ENCODE measurements at regions not wholly inside any gene's neighbourhood (a gene's known extent, or its start where the extent isn't known, plus 50 kb on each side); places are given as distances from the start of the nearest gene placed in this dataset.

DNA sequence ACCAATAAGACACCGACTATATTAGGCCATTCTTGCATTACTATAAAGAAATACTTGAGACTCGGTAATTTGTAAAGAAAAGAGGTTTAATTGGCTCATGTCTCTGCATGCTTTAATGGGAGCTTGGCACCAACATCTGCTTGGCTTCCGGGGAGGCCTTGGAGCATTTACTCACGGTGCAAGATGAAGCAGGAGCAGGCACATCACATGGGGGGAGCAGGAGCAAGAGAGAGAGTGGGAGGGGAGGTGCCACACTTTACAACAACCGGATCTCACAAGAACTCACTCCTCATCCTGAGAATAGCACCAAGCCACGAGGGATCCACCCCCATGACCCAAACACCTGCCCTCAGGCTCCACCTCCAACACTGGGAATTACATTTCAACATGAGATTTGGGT is 224.8 kb downstream of the KLF5 start:
- Histone ChIP-seq H3K4me1 (no peaks in the 10 kb centered on the region), H3K27ac (no peak overlapping the region), H3K9me3 (no peaks in the 10 kb centered on the region), H3K27me3 (no peaks in the 10 kb centered on the region), H3K9ac (ENCODE audit: low read depth in 2 of 2, low read length in 2 of 2) (no peak overlapping the region), H3K4me3 (no peak overlapping the region), H3K36me3 (no peaks in the 10 kb centered on the region)
- intact Hi-C loops (cut with DNase I), result no loop called here
- DNase-seq, result no peak
- TF ChIP-seq, protein P1, sequence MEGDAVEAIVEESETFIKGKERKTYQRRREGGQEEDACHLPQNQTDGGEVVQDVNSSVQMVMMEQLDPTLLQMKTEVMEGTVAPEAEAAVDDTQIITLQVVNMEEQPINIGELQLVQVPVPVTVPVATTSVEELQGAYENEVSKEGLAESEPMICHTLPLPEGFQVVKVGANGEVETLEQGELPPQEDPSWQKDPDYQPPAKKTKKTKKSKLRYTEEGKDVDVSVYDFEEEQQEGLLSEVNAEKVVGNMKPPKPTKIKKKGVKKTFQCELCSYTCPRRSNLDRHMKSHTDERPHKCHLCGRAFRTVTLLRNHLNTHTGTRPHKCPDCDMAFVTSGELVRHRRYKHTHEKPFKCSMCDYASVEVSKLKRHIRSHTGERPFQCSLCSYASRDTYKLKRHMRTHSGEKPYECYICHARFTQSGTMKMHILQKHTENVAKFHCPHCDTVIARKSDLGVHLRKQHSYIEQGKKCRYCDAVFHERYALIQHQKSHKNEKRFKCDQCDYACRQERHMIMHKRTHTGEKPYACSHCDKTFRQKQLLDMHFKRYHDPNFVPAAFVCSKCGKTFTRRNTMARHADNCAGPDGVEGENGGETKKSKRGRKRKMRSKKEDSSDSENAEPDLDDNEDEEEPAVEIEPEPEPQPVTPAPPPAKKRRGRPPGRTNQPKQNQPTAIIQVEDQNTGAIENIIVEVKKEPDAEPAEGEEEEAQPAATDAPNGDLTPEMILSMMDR (IDR thresholded peaks at IDR 0.05), result no peak

DNA sequence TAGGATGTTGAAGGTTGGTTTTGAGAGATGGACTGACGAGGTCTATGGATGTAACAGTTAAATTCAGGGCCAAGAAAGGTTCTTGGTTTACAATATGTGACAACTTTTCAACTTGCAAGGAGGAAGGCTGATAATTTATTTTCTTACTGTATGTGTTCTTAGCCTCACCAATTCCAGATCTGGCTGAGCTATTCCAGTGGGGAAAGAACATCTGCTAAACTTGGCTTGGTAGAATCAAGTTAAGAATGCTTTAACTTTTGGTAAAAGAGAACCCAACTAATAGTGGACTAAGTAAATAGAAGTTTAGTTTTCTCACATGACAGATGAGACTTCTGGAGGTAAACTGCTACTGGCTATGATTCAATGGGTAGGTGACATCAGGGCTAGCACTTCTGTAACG is 222.9 kb downstream of the KLF5 start:
- TF ChIP-seq, protein P1 (IDR thresholded peaks at IDR 0.05), result no peak
- intact Hi-C loops (cut with DNase I), result no loop called here

DNA sequence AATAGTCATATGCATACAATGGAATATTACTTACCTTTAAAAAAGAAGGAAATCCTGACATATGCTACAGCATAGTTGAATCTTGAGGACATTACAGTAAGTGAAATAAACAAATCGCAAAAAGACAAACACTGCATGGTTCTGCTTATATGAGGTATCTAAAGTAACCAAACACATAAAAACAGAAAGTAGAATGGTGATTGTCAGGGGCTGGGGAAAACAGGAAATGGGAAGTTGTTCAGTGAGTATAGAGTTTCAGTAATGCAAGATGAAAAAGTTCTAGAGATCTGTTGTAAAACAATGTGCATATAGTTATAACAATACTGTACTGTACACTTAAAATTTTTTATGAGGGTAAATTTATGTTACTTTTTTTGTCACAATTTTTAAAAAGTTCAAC is 219.4 kb downstream of the KLF5 start:
- no peak for DNase-seq
- no peak overlapping the region for H3K4me3 ChIP-seq
- TF ChIP-seq, protein P1 (IDR thresholded peaks at IDR 0.05), result no peak
- no peaks in the 10 kb centered on the region for H3K27me3 ChIP-seq
- no peaks in the 10 kb centered on the region for H3K9me3 ChIP-seq
- H3K36me3 ChIP-seq, result no peaks in the 10 kb centered on the region
- intact Hi-C loops (cut with DNase I), result no loop called here
- H3K9ac ChIP-seq (ENCODE audit: low read depth in 2 of 2, low read length in 2 of 2), result no peak overlapping the region
- no peaks in the 10 kb centered on the region for H3K4me1 ChIP-seq
- H3K27ac ChIP-seq, result no peak overlapping the region

More for the DNA sequence above, 222.9 kb downstream of the KLF5 start:
- H3K4me3 ChIP-seq, result no peak overlapping the region
- DNase-seq, result no peak
- H3K36me3 ChIP-seq, result no peaks in the 10 kb centered on the region
- no peaks in the 10 kb centered on the region for H3K27me3 ChIP-seq
- H3K9ac ChIP-seq (ENCODE audit: low read depth in 2 of 2, low read length in 2 of 2), result no peak overlapping the region
- no peaks in the 10 kb centered on the region for H3K4me1 ChIP-seq
- no peak overlapping the region for H3K27ac ChIP-seq
- no peaks in the 10 kb centered on the region for H3K9me3 ChIP-seq

DNA sequence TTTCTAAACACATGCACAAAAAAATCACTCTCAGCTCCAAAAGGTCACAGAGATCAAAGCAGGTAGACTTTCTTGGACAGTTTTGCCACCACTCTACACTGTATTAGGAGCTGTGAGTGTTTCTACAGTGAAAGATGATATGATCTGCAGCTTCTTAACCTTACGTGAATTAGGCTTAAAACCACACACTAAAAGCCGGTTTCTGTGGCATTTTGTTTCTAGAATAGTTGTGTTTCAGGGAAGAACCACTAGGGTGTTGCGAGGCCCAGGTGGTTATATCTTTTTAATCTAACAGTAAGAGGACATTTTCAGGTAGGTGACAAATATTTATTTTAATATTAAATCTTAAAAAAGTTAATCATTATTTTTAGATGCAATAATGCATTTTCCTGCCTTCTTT is 216.4 kb downstream of the KLF5 start:
- H3K9me3 ChIP-seq, result no peaks in the 10 kb centered on the region
- intact Hi-C loops (cut with DNase I), result no loop called here
- H3K4me1 ChIP-seq, result no peaks in the 10 kb centered on the region
- no peaks in the 10 kb centered on the region for H3K36me3 ChIP-seq
- no peak overlapping the region for H3K27ac ChIP-seq
- H3K9ac ChIP-seq (ENCODE audit: low read depth in 2 of 2, low read length in 2 of 2), result no peak overlapping the region
- no peak for DNase-seq
- TF ChIP-seq, protein P1 (IDR thresholded peaks at IDR 0.05), result no peak
- H3K27me3 ChIP-seq, result no peaks in the 10 kb centered on the region
- H3K4me3 ChIP-seq, result no peak overlapping the region

DNA sequence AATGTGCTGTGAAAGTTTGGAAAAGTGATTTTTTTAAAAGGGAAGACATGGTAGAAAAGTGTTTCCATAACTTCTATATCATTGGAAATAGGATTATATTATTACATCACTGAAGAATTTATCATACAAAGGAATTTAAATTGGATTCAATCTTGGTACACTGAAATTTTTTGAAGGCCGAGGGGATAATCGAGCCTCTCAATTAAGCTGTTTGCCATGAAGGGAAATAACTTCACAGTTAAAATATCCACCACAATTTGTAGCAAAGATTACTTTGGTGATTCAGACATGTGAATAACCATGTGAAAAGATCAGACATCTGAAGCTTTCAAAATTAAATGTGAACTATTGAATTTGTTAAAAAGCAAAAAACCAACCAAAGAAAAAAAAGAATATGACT is 215.3 kb downstream of the KLF5 start:
- H3K9ac ChIP-seq (ENCODE audit: low read depth in 2 of 2, low read length in 2 of 2), result no peak overlapping the region
- H3K27ac ChIP-seq, result no peak overlapping the region
- TF ChIP-seq, protein P1 (IDR thresholded peaks at IDR 0.05), result no peak

DNA sequence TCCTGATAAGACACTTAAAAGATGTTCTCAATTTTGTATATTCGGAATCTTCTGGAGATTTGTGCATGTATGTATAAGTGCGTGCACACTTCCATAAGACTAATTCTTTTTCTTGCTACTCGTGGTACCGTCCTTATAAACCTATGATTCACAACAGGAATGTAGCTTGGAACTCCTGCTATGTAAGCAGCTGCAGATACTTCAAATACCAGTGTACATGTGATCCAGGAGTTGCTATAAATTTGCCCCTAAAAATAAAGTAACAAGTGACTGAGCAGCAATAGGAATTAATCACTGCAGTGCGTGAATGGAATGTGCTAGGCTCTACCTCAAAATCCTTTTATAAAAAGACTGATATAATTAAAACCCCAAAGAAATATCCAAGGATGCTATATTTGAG is 214.9 kb downstream of the KLF5 start:
- intact Hi-C loops (cut with DNase I), result no loop called here

More for the DNA sequence above, 215.3 kb downstream of the KLF5 start:
- Histone ChIP-seq H3K36me3 (no peaks in the 10 kb centered on the region), H3K4me1 (no peaks in the 10 kb centered on the region), H3K27me3 (no peaks in the 10 kb centered on the region), H3K4me3 (no peak overlapping the region), H3K9me3 (no peaks in the 10 kb centered on the region)
- no peak for DNase-seq
- intact Hi-C loops (cut with DNase I), result no loop called here

More for the DNA sequence above, 214.9 kb downstream of the KLF5 start:
- H3K9ac ChIP-seq (ENCODE audit: low read depth in 2 of 2, low read length in 2 of 2), result no peak overlapping the region
- H3K36me3 ChIP-seq, result no peaks in the 10 kb centered on the region
- TF ChIP-seq, protein P1 (IDR thresholded peaks at IDR 0.05), result no peak
- H3K27me3 ChIP-seq, result no peaks in the 10 kb centered on the region
- H3K9me3 ChIP-seq, result no peaks in the 10 kb centered on the region
- no peaks in the 10 kb centered on the region for H3K4me1 ChIP-seq
- DNase-seq, result no peak
- no peak overlapping the region for H3K27ac ChIP-seq
- H3K4me3 ChIP-seq, result no peak overlapping the region

All from colonic mucosa (tissue), 4 donors.